ENCODE measurements at regions not wholly inside any gene's neighbourhood (a gene's known extent, or its start where the extent isn't known, plus 50 kb on each side); places are given as distances from the start of the nearest gene placed in this dataset.

- TF ChIP-seq CTCF (IDR thresholded peaks at IDR 0.05) (no peak), POLR2A (IDR thresholded peaks at IDR 0.05) (no peak)
These were observed 739.5 kb downstream of the SORCS1 start for GRCh38 chr10:106424981-106425380.

All from adrenal gland (tissue), 5 donors.